AG04450 (cell line): ENCODE measurements at regions not wholly inside any gene's neighbourhood (a gene's known extent, or its start where the extent isn't known, plus 50 kb on each side); places are given as distances from the start of the nearest gene placed in this dataset.

ENCODE experiments used
- CTCF ChIA-PET: fragments of 300-600, 350-600 bp; formaldehyde crosslinking; extraction: SDS; loops from one replicate; lab custom pipeline; 2022; ENCODE audit warnings: antibody characterized with exemption, inconsistent platforms; lab: Charles Lee
- POLR2A ChIA-PET: fragments of 350-600 bp; formaldehyde crosslinking; extraction: SDS; loops from one replicate; lab custom pipeline; 2021; ENCODE audit warnings: antibody characterized with exemption, inconsistent platforms; lab: Yijun Ruan, JAX
- DNase-seq: peaks from one replicate; pipeline ENCODE4 v3.0.0-alpha.2; 2011; ENCODE audit warnings: low read depth, low spot score
- H3K27ac ChIP-seq: one replicate; pipeline ENCODE4 v1.5.1; 2012; ENCODE audit warnings: low read depth, low read length, control low read depth
- H3K27me3 ChIP-seq: one replicate; pipeline ENCODE4 v1.6.0; 2012; ENCODE audit warnings: low read length; ENCODE audit not compliant: control insufficient read depth, insufficient read depth
- H3K4me3 ChIP-seq: 2 replicates; pipeline ENCODE4 v1.5.1; 2011; ENCODE audit warnings: mild to moderate bottlenecking, low read depth, low read length, control low read depth
- H3K9me3 ChIP-seq: 2 replicates; pipeline ENCODE4 v1.5.1; 2012; ENCODE audit warnings: low read length; ENCODE audit not compliant: control insufficient read depth, insufficient read depth
- CTCF ChIP-seq: IDR thresholded peaks from 2 replicates; pipeline ENCODE4 v1.5.1; 2011; ENCODE audit warnings: low read depth, low read length, control low read depth, inconsistent platforms

- Histone ChIP-seq H3K27ac (no peak overlapping the region), H3K9me3 (peaks cover 8% of the 10 kb centered on the region), H3K27me3 (no peaks in the 10 kb centered on the region), H3K4me3 (no peak overlapping the region)
- DNase-seq, result no peak
- POLR2A ChIA-PET, result no interaction called here
- CTCF ChIA-PET, result no interaction called here
- TF ChIP-seq CTCF, result no peak
Measured at GRCh38 chr3:174376346-174376745, 482.8 kb upstream of the NAALADL2 start.

DNA sequence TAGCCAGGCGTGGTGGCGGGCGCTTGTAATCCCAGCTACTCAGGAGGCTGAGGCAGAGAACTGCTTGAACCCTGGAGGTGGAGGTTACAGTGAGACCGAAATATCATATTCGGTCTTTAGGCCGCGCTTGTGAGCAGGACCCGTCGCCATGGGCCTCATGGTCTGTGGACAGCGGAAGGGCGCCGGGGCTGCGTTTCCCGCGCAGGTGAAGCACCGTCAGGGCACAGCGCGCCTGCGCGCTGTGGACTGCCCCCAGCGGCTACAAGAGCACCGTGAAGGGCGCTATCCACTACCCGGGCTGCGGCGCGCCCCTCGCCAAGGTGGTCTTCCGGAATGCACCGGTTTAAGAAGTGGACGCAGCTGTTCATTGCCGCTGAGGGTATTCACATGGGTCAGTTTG lies 482.0 kb upstream of the NAALADL2 start:
- no peak for TF ChIP-seq CTCF
- no peak overlapping the region for H3K4me3 ChIP-seq
- H3K27ac ChIP-seq, result no peak overlapping the region
- ChIA-PET CTCF (no interaction called here), POLR2A (no interaction called here)
- peaks cover 8% of the 10 kb centered on the region for H3K9me3 ChIP-seq
- DNase-seq, result no peak
- no peaks in the 10 kb centered on the region for H3K27me3 ChIP-seq

DNA sequence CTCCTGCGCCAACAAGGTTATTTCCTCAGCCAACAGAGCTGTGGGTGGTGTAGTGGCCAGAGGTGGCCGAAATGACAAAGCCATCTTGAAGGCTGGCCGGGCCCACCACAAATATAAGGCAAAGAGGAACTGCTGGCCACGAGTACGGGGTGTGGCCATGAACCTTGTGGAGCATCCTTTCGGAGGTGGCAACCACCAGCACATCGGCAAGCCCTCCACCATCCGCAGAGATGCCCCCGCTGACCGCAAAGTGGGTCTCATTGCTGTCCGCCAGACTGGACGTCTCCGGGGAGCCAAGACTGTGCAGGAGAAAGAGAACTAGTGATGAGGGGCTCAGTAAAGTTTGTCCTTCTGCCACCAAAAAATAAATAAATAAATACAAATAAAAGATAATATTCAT lies 481.4 kb upstream of the NAALADL2 start:
- DNase-seq, result no peak
- ChIA-PET POLR2A (no interaction called here), CTCF (no interaction called here)
- TF ChIP-seq CTCF, result no peak
- no peak overlapping the region for H3K4me3 ChIP-seq
- no peak overlapping the region for H3K27ac ChIP-seq
- H3K27me3 ChIP-seq, result no peaks in the 10 kb centered on the region
- H3K9me3 ChIP-seq, result peaks cover 8% of the 10 kb centered on the region

GRCh38 chr3:174382878-174383277 lies 476.3 kb upstream of the NAALADL2 start:
- TF ChIP-seq CTCF, result no peak

GRCh38 chr3:174387736-174388135 lies 471.4 kb upstream of the NAALADL2 start:
- ChIA-PET POLR2A (no interaction called here), CTCF (no interaction called here)
- DNase-seq, result no peak
- H3K9me3 ChIP-seq, result no peaks in the 10 kb centered on the region
- no peak for TF ChIP-seq CTCF
- no peak overlapping the region for H3K27ac ChIP-seq
- H3K4me3 ChIP-seq, result no peak overlapping the region
- H3K27me3 ChIP-seq, result no peaks in the 10 kb centered on the region

More at GRCh38 chr3:174382878-174383277, 476.3 kb upstream of the NAALADL2 start:
- no peak overlapping the region for H3K27ac ChIP-seq
- POLR2A ChIA-PET, result no interaction called here
- CTCF ChIA-PET, result no interaction called here
- DNase-seq, result no peak
- no peaks in the 10 kb centered on the region for H3K9me3 ChIP-seq
- no peak overlapping the region for H3K4me3 ChIP-seq
- no peaks in the 10 kb centered on the region for H3K27me3 ChIP-seq
